Activated gamma-delta T cell treated with Interleukin-2 at 50 U/mL for 16 hours (primary cell): ENCODE measurements at regions not wholly inside any gene's neighbourhood (a gene's known extent, or its start where the extent isn't known, plus 50 kb on each side); places are given as distances from the start of the nearest gene placed in this dataset.
"Not testable (repeated sequence)": the region's sequence is repeated elsewhere in the genome, so short reads cannot be mapped to it uniquely, and the experiment has no call there.

Experiments used
- DNase-seq: peaks from one replicate; pipeline ENCODE4 v3.0.0-alpha.2; 2020

DNA sequence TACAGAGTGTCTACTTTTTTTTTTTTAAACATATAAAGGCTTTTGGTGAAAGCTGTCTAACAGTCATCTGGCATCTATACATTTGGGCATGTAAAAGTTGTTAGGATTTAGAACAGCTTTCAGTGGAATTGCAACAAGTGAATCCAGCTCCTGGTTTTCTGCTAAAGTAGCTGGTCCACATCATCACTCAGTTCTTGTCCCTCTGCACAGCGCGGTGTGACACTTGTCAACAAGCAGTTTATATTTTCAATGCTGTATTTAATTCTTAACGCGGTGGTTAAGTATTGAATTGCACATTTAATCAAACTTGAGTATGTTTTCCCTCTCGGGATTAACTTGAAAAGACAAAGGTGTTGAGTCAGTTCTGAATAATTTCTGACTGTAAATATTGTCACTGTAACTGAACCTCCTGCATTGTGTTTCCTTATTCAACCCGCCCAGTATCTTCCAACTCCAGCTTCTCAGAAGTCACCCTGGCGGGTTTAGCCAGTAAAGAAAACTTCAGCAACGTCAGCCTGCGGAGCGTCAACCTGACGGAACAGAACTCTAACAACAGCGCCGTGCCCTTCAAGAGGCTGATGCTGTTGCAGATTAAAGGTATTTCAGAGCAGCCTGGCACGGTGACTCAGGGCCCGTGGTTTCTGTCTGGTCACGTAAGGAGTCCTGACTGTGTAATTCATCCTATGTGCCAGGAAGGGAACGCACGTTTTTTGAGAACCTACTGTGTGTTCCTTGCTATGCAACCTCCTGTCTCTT is 66.1 kb upstream of the LYZL2 start:
- DNase-seq, result peak; percentile 64

GRCh38 chr10:30694518-30695228 is 65.1 kb upstream of the LYZL2 start:
- no peak for DNase-seq

GRCh38 chr10:30691639-30692015 is 62.1 kb upstream of the LYZL2 start:
- no peak for DNase-seq

GRCh38 chr10:30690948-30691638 is 61.5 kb upstream of the LYZL2 start:
- DNase-seq, result not testable (repeated sequence)

GRCh38 chr10:30688456-30688855 is 58.9 kb upstream of the LYZL2 start:
- no peak for DNase-seq

- peak; percentile 81 for DNase-seq
Observed at GRCh38 chr10:30687698-30688213, 58.2 kb upstream of the LYZL2 start.

DNA sequence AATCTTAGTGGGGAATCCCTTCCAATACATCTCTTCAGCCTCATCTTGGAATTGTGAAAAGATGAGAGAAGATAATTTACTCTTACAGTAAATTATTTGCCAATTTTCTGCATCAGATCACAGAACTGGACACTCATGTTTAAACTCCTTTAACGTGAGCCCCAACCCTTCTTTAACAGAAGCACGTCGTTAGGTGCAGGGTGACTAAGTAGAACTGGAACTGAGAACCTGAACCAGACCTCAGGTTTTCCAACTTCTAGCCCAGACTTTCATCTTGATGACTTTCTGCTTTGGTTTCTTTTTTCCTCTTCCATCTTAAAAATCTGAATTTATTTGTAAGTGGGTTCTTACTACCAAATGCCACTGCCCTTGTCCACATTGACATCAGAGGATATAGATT is 57.2 kb upstream of the LYZL2 start:
- no peak for DNase-seq

- no peak for DNase-seq
Observed at GRCh38 chr10:30683496-30683895, 53.9 kb upstream of the LYZL2 start.

DNA sequence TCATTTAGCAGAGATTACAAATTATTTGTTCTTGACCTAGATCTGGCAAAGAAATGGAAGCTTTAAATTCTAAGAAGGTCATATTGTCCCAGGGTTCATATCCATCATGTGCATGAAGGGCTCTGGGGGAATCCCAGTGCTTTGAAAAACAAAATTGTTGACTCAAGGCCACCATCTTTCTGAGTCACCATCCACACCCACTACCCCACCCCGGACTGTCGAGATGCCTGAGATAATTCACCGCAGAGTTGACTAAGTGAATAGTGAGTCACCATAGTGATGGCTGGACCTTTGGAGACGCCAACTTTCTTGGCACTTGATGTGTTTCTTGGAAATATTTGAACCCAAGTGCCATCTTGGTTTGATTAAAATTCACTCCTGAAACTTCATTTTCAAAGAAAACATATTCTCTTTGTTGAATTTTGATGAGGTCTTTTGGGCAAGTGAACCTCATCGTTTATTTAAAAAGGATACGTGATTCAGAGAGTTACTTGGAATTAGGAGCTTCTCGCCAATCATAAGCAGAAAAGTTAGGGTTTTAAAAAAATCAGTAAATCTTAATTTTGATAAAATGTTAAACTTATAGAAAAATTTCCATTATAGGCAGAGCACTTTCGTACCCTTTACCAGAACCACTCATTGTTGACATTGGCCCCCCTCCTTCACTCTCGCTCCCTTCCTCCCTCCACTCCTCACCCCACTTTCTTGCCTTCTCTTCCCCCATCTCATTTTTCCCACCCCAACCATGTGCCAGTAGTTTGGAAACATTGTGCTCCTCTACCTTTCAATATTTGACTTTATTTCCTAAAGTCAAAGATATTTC is 53.0 kb upstream of the LYZL2 start:
- DNase-seq, result peak; percentile 32

DNA sequence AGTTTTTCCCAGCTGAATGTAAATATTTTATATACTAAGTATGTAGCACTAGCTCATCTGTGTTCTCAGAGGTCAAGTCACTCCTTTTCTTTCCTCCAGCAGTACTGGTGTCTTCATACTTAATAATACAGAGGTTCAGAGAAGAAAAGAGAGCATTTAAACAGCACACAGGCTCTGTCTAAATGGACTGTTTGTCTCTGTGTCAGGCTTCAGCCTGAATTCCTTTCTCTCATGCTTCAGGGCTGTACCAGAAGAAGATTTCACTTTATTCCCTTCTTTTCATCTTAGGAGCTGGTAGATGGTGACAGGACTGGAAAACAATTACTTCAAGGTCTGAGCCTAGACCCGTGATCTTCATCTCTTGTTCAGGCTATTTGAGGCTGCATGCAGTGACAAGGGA is 51.4 kb upstream of the LYZL2 start:
- DNase-seq, result no peak
